Neural cell (in vitro differentiated cells): ENCODE measurements at regions not wholly inside any gene's neighbourhood (a gene's known extent, or its start where the extent isn't known, plus 50 kb on each side); places are given as distances from the start of the nearest gene placed in this dataset.
"Not testable (repeated sequence)": the region's sequence is repeated elsewhere in the genome, so short reads cannot be mapped to it uniquely, and the experiment has no call there.

Source experiments
- H2AFZ ChIP-seq: fragments of 200-600, 300-800 bp; sonication (generic), shearing (Covaris generic); 2 replicates; pipeline ENCODE4 v1.6.0; 2014; ENCODE audit warnings: low read depth, mild to moderate bottlenecking, antibody characterized with exemption, low read length, moderate library complexity
- H3F3A ChIP-seq: fragments of 200-600 bp; shearing (Covaris generic); 2 replicates; pipeline ENCODE4 v1.6.1; 2016; ENCODE audit warnings: mild to moderate bottlenecking, moderate library complexity, mixed read lengths, antibody characterized with exemption, low read length; ENCODE audit not compliant: insufficient read depth, poor library complexity, severe bottlenecking
- H3K27ac ChIP-seq: fragments of 200-600, 300-800 bp; sonication (generic), shearing (Covaris generic); 2 replicates; pipeline ENCODE4 v1.5.1; 2014; ENCODE audit warnings: mild to moderate bottlenecking, low read length, moderate library complexity
- H3K27me3 ChIP-seq: fragments of 300-800, 200-600 bp; sonication (generic), shearing (Covaris generic); 2 replicates; pipeline ENCODE4 v1.6.0; 2014; ENCODE audit warnings: mild to moderate bottlenecking, low read depth, low read length, moderate library complexity; ENCODE audit not compliant: insufficient read depth
- H3K36me3 ChIP-seq: fragments of 300-800, 200-600 bp; sonication (generic), shearing (Covaris generic); 2 replicates; pipeline ENCODE4 v1.5.1; 2014; ENCODE audit warnings: mild to moderate bottlenecking, antibody characterized with exemption, low read length, moderate library complexity; ENCODE audit not compliant: insufficient read depth
- H3K4me2 ChIP-seq: fragments of 300-800, 200-600 bp; sonication (generic), shearing (Covaris generic); 2 replicates; pipeline ENCODE4 v1.6.0; 2014; ENCODE audit warnings: mild to moderate bottlenecking, low read length
- H3K4me3 ChIP-seq: fragments of 300-800, 200-600 bp; sonication (generic), shearing (Covaris generic); 2 replicates; pipeline ENCODE4 v1.5.1; 2014; ENCODE audit warnings: mild to moderate bottlenecking, low read length, moderate library complexity
- H3K79me2 ChIP-seq: fragments of 200-600 bp; shearing (Covaris generic); replicated peaks from 2 replicates; pipeline ENCODE4 v1.6.0; 2014; ENCODE audit warnings: mild to moderate bottlenecking, low read length, moderate library complexity; ENCODE audit not compliant: insufficient read depth
- H3K9ac ChIP-seq: fragments of 300-800, 200-600 bp; sonication (generic), shearing (Covaris generic); 2 replicates; pipeline ENCODE4 v1.6.1; 2016; ENCODE audit warnings: mild to moderate bottlenecking, low read length, mixed read lengths
- H3K9me2 ChIP-seq: fragments of 200-600 bp; shearing (Covaris generic); 2 replicates; pipeline ENCODE4 v1.6.1; 2016; ENCODE audit warnings: mild to moderate bottlenecking, low read length, mixed read lengths; ENCODE audit not compliant: insufficient read depth
- H3K9me3 ChIP-seq: fragments of 200-600, 300-800 bp; sonication (generic), shearing (Covaris generic); 2 replicates; pipeline ENCODE4 v1.6.1; 2016; ENCODE audit warnings: mild to moderate bottlenecking, mixed run types, low read length, moderate library complexity, mixed read lengths
- H4K20me1 ChIP-seq: fragments of 200-600 bp; shearing (Covaris generic); 2 replicates; pipeline ENCODE4 v1.6.1; 2016; ENCODE audit warnings: mild to moderate bottlenecking, mixed run types; ENCODE audit not compliant: insufficient read depth
- EP300 ChIP-seq: fragments of 450-650 bp; conservative IDR thresholded peaks from 2 replicates; pipeline ENCODE4 v1.6.1; 2014; ENCODE audit warnings: antibody characterized with exemption, mild to moderate bottlenecking, moderate library complexity; ENCODE audit not compliant: poor library complexity, severe bottlenecking
- EZH2 ChIP-seq: fragments of 200-600, 300-800 bp; shearing (Covaris generic), sonication (generic); IDR thresholded peaks from 2 replicates; pipeline ENCODE4 v1.6.1; 2014; ENCODE audit warnings: antibody characterized with exemption, low read length, borderline replicate concordance, mild to moderate bottlenecking; ENCODE audit not compliant: insufficient read depth, poor library complexity, severe bottlenecking
- MXI1 ChIP-seq: fragments of 450-650 bp; conservative IDR thresholded peaks from 2 replicates; pipeline ENCODE4 v1.6.1; 2014; ENCODE audit warnings: antibody characterized with exemption, mild to moderate bottlenecking; ENCODE audit not compliant: poor library complexity, severe bottlenecking
- POLR2AphosphoS5 ChIP-seq: IDR thresholded peaks from 2 replicates; pipeline ENCODE4 v1.6.1; 2012
- RAD21 ChIP-seq: fragments of 450-650 bp; conservative IDR thresholded peaks from 2 replicates; pipeline ENCODE4 v1.6.1; 2014; ENCODE audit warnings: antibody characterized with exemption, mild to moderate bottlenecking, moderate library complexity
- SMC3 ChIP-seq: fragments of 450-650 bp; conservative IDR thresholded peaks from 2 replicates; pipeline ENCODE4 v1.6.1; 2014; ENCODE audit warnings: antibody characterized with exemption, mild to moderate bottlenecking, moderate library complexity; ENCODE audit not compliant: poor library complexity
- TAF1 ChIP-seq: IDR thresholded peaks from 2 replicates; pipeline ENCODE4 v1.6.1; 2012; ENCODE audit warnings: low read depth
- TF ChIP-seq, protein P1 (sequence below): IDR thresholded peaks from 2 replicates; pipeline ENCODE4 v1.6.1; 2012; ENCODE audit warnings: borderline replicate concordance
- TF ChIP-seq, protein P2 (sequence below): fragments of 450-650 bp; IDR thresholded peaks from 2 replicates; pipeline ENCODE4 v1.5.1; 2014; ENCODE audit warnings: antibody characterized with exemption, mild to moderate bottlenecking, moderate library complexity; ENCODE audit not compliant: poor library complexity, severe bottlenecking

GRCh38 chrX:137934887-137935286 lies 369.0 kb downstream of the ZIC3 start:
- H3K27me3 ChIP-seq, H3K4me2 ChIP-seq: not testable (repeated sequence)

GRCh38 chrX:137945470-137945869 lies 379.5 kb downstream of the ZIC3 start:
- H3K9me3 ChIP-seq: no peaks in the 10 kb centered on the region
- no peak overlapping the region for H2AFZ ChIP-seq
- H3K27ac ChIP-seq: no peak overlapping the region
- TF ChIP-seq EP300: no peak
- no peak for TF ChIP-seq TAF1
- no peak for TF ChIP-seq EZH2
- no peak for TF ChIP-seq MXI1
- TF ChIP-seq, protein P1, sequence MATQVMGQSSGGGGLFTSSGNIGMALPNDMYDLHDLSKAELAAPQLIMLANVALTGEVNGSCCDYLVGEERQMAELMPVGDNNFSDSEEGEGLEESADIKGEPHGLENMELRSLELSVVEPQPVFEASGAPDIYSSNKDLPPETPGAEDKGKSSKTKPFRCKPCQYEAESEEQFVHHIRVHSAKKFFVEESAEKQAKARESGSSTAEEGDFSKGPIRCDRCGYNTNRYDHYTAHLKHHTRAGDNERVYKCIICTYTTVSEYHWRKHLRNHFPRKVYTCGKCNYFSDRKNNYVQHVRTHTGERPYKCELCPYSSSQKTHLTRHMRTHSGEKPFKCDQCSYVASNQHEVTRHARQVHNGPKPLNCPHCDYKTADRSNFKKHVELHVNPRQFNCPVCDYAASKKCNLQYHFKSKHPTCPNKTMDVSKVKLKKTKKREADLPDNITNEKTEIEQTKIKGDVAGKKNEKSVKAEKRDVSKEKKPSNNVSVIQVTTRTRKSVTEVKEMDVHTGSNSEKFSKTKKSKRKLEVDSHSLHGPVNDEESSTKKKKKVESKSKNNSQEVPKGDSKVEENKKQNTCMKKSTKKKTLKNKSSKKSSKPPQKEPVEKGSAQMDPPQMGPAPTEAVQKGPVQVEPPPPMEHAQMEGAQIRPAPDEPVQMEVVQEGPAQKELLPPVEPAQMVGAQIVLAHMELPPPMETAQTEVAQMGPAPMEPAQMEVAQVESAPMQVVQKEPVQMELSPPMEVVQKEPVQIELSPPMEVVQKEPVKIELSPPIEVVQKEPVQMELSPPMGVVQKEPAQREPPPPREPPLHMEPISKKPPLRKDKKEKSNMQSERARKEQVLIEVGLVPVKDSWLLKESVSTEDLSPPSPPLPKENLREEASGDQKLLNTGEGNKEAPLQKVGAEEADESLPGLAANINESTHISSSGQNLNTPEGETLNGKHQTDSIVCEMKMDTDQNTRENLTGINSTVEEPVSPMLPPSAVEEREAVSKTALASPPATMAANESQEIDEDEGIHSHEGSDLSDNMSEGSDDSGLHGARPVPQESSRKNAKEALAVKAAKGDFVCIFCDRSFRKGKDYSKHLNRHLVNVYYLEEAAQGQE: no peak
- TF ChIP-seq POLR2AphosphoS5: no peak
- TF ChIP-seq SMC3: no peak
- TF ChIP-seq RAD21: no peak
- TF ChIP-seq, protein P2, sequence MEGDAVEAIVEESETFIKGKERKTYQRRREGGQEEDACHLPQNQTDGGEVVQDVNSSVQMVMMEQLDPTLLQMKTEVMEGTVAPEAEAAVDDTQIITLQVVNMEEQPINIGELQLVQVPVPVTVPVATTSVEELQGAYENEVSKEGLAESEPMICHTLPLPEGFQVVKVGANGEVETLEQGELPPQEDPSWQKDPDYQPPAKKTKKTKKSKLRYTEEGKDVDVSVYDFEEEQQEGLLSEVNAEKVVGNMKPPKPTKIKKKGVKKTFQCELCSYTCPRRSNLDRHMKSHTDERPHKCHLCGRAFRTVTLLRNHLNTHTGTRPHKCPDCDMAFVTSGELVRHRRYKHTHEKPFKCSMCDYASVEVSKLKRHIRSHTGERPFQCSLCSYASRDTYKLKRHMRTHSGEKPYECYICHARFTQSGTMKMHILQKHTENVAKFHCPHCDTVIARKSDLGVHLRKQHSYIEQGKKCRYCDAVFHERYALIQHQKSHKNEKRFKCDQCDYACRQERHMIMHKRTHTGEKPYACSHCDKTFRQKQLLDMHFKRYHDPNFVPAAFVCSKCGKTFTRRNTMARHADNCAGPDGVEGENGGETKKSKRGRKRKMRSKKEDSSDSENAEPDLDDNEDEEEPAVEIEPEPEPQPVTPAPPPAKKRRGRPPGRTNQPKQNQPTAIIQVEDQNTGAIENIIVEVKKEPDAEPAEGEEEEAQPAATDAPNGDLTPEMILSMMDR: no peak
- H3K36me3 ChIP-seq: no peaks in the 10 kb centered on the region
- no peak overlapping the region for H3K4me2 ChIP-seq
- no peaks in the 10 kb centered on the region for H3F3A ChIP-seq
- H3K4me3 ChIP-seq: no peak overlapping the region
- no peak overlapping the region for H3K9ac ChIP-seq
- H3K9me2 ChIP-seq: no peaks in the 10 kb centered on the region
- no peaks in the 10 kb centered on the region for H3K27me3 ChIP-seq
- H3K79me2 ChIP-seq: no peaks in the 10 kb centered on the region
- H4K20me1 ChIP-seq: no peaks in the 10 kb centered on the region

More at GRCh38 chrX:137934887-137935286, 369.0 kb downstream of the ZIC3 start:
- H3K9me3 ChIP-seq, H3K9me2 ChIP-seq, H3K4me3 ChIP-seq, H3K36me3 ChIP-seq, H2AFZ ChIP-seq, H3F3A ChIP-seq, H3K9ac ChIP-seq, H3K27ac ChIP-seq, H4K20me1 ChIP-seq, H3K79me2 ChIP-seq: not testable (repeated sequence)

DNA sequence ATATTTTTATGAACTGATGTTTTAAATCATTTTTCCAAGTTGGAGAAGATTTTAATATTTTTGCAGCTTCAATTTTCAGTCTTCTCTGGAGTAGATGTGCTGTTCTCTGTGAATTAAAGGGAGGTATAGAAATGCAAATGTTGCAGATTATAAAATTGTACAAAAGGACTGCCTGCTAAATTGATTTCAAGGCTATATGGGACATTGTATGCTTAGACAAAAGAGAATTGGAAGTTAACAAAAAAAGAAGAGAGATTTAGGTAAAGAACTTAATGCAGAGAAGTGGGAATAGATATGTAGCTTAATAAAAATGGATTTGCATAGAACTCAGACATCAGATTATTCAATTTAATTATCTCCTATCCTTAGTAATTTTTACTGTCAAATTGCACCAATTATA lies 403.3 kb downstream of the ZIC3 start:
- Histone ChIP-seq H3K9me3 (no peaks in the 10 kb centered on the region), H3K9me2 (no peaks in the 10 kb centered on the region), H3K9ac (no peak overlapping the region), H3K79me2 (no peaks in the 10 kb centered on the region), H4K20me1 (no peaks in the 10 kb centered on the region), H2AFZ (no peak overlapping the region), H3K4me3 (no peak overlapping the region), H3K27ac (no peak overlapping the region), H3F3A (no peaks in the 10 kb centered on the region), H3K4me2 (no peak overlapping the region), H3K36me3 (no peaks in the 10 kb centered on the region), H3K27me3 (no peaks in the 10 kb centered on the region)
- no peak for TF ChIP-seq TAF1
- TF ChIP-seq EP300: no peak
- TF ChIP-seq SMC3: no peak
- TF ChIP-seq POLR2AphosphoS5: no peak
- TF ChIP-seq, protein P1: no peak
- no peak for TF ChIP-seq MXI1
- no peak for TF ChIP-seq EZH2
